RPMI7951 (cell line): ENCODE measurements at regions not wholly inside any gene's neighbourhood (a gene's known extent, or its start where the extent isn't known, plus 50 kb on each side); places are given as distances from the start of the nearest gene placed in this dataset.
"Not testable (repeated sequence)": the region's sequence is repeated elsewhere in the genome, so short reads cannot be mapped to it uniquely, and the experiment has no call there.

ENCODE experiments used
- DNase-seq: peaks from one replicate; pipeline ENCODE4 v3.0.0-alpha.2; 2012; ENCODE audit warnings: low read depth

DNA sequence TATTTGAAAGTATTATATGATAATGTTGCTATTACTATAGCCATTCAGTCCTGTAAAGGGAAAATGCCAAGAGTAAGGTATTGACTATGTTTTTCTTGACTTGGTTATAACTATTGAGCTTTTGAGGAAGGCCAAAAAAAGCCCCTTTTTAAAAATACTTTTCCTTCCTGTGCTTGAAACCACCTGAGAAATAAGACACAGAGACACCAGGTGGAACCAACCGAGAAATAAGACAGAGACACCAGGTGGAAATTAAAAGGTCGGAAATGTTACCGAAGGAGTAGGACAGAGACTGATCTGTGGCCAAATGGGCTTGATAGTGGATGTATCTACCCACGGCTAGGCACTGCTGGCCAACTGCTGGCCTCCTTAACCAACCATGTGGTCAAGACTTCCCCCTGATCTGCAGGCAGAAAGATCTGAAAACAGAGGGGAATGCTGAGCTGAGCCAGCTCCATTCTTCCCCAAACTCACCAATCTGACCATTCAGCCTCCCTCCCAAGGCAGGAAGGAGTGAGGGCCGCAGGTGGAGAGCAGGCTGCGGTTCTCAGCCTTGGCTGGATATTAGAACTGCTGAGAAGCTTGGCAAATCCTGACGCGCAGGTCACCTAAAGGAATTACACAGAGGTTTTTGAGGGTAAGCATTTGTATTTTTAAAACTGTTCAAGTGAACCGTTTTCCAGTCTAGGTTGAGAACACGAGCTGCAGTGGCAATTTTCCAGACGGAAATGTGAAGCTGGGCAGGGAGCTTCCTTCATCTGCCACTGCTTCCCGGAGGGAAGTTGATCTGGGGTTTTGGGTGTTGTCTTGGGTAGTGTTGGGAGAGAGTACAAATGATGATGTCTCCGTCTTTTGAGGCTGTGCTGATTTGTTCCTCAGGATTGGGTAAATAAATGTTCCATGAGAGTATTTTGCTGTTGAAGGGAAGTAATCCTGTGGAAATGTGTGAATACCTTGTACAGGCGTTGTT, 121.7 kb upstream of the EXOC2 start:
- DNase-seq: no peak

DNA sequence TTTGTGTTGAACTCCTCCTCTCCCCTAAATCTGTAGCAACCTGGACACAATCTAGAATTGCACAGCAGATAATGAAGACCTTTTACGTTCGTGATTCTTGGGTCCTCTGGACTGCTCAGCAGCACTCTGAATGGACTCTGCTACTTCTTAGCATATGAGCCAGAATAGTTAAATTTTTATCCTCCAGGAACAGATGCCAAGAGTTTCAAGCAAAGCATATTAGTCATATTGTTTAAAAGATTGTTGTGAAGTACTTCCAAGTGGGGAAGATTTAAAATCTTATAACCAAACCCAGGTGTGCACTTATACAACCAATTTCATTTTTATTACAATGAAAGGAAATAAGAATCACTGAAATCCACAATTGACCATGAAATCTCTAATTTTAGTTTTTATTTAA, 118.9 kb upstream of the EXOC2 start:
- no peak for DNase-seq

DNA sequence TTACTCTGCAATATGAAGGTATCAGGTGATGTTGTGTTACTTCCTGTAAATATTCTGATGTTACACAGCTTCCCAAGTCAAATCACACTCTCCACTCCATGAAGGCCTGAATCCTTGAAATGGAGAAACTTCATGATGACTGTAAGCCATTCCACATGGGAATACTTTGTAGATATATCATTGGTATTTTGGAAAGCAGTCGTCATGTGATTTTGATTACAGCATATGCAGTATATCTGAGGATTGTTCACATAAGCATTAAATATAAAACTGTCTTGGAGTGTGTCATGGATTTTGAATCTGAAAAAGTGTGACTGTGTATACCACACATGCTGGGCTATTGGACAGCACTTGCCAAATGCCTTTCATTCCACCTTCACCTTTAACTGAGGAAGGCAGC, 118.3 kb upstream of the EXOC2 start:
- DNase-seq: no peak

DNA sequence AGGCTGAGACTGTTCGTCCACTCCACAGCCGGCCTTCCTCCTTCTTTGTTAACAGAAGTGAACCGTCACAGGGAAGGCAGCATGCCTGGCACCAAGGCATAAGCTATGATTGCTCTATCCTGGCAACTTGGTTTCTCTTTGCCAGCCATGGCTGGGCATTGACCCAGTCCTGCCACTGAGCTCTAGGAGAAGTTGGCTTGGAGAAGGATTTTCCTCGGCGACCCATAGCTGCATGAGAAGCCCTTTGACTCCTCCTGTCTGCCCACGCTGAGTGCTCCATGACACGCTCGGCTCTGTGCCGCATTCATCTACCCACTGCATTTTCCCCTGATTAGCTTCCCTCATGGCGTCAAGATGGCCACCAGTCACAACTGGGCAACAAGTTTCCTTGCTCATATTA, 111.8 kb upstream of the EXOC2 start:
- DNase-seq: no peak

DNA sequence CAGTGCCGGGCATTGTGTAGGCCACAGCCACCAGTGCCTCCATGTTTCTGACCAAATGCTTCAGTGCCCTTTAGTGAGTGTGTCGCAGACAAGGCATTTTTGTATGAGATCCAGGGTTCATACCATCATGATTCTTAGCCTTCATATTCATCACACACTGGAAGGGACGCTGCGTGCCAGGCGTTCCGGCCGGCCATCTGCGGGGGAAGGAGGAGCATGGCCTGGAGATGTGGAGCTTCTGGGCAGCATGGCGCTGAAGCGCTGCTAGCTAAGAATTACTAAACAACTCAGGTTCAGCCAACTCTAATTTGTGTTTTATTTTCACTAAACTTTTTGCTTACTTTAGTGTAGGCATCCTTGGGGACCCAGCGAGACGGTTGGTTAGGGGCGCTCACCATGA, 111.4 kb upstream of the EXOC2 start:
- DNase-seq: no peak

DNA sequence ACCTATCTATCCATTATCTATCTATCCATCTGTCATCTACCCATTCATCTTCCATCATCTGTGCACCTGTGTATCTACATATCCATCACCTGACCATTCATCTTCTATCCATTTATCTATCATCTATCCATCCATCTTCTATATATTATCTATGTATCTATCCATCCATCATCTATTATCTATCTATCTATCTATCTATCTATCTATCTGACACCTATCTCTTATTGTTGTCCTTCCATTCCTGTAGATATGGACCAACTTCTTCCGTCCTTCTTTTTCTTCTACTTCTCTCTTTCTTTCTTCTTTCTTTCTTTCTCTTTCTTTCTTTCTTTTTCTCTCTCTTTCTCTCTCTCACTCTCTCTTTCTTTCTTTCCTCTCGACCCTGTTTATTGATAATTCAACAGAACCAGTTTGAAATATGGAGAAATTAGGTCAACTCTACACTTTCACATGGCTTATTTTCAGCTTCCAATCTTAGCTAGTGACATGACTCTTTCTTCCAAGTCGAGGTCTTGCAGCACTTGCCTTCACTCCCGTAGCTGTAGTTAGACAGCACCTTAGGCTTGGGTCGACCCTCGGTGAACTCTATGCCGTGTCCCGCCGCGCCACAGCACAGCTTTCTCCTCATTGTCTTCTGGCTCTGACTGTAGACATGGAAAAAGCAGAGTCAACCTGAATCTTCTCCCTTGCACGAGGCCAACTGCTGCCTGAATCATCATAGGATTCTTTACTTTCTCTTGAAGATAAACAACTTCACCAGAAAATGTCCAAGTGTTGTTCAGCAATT, 110.4 kb upstream of the EXOC2 start:
- no peak for DNase-seq

DNA sequence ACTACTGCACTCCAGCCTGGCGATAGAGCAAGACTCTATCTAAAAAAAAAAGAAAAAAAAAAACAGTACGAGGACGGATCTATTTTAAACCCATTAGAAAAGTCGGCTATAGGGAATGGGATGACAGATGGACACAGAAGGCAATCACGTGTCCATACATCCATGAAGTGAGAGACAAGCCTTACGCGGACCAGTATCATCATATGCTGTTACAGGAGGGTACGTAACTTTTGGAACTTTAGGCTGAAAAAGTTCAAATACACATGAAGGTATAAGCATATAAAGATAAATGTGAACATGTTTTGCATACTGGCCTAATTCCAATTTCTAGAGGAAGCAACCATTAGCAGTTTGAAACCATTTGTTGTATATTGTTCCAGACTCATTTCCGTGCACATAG, 109.8 kb upstream of the EXOC2 start:
- DNase-seq: no peak

DNA sequence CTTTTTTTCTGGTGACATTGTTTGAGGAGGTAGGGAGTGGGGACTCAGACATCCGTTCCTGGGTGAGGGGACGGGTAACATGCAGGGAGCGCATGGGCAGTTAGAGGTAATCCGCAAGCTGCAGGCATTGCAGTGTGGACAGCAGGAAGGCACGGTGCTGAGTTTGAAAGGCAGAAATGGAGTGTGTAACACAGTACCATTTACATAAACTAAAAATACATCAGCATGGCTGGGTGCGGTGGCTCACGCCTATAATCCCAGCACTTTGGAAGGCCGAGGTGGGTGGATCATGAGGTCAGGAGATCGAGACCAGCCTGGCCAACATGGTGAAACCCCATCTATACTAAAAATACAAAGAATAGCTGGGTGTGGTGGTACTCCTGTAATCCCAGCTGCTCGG, 109.3 kb upstream of the EXOC2 start:
- DNase-seq: not testable (repeated sequence)

DNA sequence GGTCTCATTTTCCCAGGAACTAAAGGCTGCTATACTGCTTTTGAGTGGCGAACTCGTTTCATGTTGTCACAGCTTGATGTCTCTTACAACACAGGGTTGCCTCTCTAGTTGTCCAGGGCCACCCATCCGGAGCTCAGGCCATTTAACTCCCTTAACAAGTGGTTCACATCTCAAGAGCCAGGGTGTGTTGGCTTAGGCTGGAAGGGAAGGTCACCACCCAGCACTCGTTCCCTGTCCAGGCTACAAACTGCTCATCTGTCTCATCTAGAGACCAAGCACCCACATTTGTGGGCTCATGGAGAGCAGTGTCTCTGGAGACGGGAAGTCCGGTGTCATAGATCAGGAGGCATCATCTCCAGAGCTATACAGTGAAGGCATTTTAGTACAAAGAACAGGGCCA, 106.8 kb upstream of the EXOC2 start:
- no peak for DNase-seq

DNA sequence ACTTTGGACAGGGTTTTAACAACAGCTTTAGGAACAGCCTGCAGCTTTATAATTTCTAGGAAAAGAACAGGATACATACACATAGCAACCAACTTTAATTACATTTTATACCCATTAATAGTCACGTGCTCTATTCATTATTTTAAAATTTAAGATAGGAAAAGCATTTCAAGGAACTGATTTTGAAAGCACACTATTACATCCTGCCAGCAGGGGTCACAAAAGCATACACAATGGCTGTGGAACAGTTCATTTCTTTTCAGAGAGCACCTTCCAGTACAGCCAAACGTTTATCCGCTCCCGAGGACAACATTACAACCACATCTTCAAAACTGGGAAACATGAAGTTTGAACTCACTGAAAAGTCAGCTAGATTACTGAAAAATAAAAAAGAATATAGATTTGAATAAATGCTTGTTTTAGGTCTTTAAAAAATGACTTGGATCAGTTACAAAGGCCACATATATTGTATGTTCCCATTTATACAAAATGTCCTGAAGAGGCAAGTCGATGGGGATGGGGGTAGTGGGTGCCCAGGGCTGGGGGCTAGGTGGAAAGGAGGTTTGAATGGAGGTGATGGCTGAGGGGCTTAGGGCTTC, 104.6 kb upstream of the EXOC2 start:
- peak; percentile 49 for DNase-seq

DNA sequence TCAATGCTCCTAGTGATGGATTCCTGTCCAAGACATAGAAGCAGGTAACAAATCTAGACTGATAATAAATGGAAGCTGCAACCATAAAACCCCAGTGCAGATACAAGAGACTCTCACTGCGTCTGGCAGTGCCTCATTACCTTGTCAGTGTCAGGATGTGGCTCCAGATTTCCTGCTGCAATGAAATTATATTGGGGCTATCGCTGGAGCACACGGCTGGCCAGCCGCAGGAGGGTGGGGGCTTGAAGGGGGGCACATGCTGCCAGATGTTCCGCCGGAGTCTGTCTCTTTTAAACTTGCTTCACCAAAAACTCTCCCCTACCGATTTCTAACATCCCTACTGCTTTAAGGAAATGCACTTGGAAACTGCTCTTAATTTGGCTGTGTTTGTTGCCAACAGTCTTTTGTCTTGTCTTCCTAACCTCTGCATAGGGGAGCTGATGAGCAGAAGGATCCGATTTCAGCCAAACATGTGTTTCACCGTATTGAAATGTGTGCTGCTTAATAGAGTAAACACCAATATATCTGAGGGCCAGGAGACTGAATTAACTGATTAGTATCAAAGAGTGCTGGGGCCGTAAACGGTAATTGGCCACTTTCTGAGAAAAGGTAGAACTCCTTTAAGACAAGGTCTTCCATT, 102.2 kb upstream of the EXOC2 start:
- DNase-seq: no peak

DNA sequence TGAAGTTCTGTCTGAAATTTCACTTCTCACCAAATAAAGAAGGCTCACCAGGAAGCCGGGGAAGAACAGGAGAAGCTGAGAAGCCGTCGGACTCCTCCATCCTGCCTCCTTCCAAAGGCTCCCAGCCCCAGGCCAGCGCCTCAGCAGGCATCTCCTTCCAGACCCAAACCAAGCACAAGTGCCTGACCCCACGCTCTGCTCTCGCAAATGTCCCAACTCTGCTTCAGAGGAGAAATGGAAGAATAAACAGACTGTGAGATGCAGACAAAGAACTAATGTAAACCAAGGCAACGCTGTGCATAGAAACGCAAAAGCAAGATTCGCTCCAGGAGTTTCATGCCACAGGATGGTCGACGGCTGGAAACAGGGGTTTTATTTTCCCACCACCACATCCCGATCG, 100.3 kb upstream of the EXOC2 start:
- no peak for DNase-seq

DNA sequence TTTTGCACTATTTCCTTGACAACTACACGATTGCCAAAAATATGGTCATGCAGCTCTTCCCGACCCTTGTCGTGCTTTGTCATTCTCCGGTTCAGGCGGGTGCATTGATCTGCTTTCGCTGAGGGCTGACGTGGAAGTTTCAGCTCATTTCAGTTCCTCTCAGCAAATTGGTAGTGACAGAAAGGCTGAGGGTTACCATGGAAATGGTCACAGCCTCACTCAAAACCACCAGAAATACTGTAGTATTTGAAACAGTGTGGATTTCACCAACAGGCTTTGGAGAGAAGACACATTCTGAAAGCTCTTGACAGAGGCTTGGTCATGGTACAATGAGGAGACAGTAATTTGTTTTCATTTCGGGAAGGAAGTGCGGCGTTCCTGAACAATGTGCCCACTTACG, 99.7 kb upstream of the EXOC2 start:
- DNase-seq: no peak

DNA sequence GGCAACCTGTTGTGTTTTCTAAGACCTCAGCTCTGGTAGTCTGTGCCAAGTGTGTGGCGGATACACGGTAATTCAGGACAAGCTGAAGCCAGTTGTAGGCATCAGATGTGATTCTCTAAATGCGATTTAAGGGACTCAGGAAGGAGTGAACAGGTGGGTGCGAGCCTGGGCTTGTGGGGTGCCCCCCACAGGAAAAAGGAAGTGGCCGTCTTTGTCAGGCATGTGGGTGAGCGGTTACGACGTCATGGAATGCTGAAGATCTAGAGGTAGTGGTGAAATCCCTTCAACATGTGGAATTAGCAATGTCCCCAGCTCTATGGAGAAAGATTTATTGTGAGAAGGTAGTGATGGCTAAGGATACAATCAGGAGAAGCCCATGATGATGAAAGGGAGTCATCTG, 95.1 kb upstream of the EXOC2 start:
- no peak for DNase-seq

DNA sequence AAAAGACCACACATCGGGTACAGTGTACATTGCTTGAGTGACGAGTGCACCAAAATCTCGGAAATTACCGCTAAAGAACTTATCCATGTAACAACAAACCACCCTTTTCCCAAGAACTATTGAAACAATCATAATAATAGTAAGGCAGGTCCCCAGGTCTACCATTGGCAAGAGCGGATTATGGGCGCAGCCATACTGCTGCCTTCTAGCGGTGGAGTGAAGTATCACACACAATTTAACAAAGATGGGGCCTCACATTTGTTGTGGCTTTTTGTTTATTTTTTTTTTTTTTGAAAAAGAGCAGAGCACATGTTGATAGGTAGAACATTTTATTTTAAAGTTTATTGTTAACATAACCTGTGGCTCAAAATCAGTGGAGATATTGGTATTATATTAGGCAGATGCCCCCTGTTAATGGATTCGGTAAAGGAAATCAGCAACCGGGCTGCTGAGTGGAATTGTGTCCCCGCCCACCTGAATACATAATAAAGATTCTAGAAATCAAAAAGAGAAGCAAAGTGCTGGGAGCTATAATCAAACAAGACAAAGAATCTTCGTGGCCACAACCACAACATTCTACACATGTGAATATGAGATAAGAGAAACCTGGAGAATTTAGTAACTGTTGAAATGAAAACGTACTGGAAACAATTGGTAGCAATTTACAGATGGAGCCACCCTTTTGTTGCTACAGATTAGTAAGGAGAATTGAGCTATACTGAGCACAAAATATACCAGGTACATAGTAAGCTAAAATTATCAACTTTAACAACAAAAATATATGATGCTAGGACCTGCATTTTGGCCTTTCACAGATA, 94.2 kb upstream of the EXOC2 start:
- peak; percentile 13 for DNase-seq

DNA sequence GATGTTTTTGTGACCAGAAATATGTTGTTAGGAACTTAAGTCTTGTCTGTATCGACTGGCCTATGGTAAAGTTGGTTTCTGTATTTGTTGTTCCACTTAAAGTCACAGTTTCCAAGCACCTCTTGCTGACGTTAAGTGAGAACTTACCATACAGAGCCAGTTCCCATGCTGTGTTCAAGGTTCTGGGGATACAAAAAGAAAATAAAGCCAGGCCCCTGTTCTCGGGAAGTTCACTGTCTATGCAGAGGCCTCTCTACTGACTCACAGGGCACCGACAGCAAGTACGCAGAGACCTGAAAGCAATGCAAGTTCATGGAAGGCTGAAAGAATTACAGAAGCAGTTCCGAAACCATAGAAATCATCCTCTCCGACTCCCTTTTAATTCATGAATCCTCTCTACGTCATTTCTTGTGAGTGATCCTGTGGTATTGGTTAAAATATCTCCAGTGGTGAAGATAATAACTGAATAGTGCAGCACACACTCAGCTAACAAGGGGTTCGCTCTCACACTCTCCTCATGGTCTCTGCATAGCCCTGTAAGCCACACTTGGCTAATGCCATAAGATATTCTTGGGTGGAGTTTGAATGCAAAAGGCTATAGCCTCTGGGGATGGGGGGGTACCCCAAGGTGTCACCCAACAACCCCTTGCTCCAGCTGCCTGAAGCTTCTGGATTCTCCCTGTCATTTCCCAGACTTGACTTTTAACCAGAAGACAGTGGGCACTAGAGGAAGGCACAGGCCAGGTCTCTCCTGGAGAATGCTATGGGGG, 91.2 kb upstream of the EXOC2 start:
- DNase-seq: no peak

DNA sequence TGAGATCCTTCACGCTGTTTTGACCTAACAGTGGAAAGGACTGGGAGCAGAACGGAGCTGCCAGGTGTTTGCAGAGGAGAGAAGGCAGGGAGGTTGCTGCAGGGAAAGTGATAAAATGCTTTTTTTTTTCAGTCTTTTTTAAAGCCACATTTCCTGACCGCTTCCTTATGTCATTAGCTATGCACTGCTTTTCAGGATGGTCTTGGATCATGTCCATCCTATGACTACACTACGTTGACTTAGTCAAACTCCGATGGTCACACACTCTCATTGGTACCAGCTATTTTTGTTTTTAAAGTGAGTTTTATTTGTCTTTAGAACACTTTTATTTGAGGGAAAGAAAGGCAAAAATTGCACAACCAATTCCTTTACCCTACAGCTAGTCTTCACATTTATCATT, 89.2 kb upstream of the EXOC2 start:
- peak; percentile 66 for DNase-seq

DNA sequence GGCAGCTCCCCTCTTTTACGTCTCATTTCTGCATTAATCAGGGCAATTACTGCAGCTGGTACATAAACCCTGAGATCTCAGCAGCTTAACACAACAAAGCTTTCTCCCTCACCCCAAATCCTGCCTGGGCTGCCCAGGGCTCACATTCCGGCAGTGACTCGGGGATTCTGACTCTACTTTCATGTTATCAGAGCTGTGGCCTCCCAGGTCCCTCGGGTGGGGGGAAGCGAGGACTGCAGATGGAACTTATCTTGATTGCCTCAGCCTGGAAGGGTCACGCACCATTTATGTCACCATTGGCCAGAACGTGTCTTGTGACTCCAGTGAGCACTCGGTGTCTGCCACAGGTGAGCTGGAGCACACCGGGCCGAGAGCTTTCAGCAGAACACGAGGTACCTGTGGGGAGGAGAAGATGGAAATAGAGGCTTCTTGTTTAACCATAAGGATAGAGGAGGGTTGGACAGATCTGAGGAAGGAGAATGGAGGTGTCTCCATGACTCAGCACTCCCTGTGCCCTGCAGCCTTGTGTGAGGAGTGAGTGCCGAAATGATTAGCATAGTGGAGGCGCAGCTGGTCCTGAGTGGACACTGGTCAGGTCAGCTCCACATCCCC, 88.5 kb upstream of the EXOC2 start:
- peak; percentile 49 for DNase-seq

DNA sequence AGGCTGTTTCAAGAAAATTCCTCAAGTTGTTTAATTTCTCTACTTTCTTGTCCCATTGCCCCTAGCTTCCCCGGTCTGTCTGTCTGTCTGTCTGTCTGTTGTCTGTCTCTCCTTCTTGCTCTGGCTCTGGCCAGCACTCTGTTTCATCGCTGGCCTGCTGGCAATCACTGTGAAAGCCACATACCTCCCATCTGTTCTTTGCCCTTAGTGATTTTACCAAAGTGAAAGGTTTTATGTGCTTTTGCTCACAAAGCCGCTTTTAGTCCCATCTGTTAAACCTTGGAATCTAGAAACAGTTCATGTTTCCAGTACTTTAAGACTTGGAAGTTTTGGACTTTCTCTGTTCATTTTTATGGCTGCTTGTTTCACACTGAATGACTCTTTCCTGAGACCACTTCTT, 87.8 kb upstream of the EXOC2 start:
- DNase-seq: no peak

DNA sequence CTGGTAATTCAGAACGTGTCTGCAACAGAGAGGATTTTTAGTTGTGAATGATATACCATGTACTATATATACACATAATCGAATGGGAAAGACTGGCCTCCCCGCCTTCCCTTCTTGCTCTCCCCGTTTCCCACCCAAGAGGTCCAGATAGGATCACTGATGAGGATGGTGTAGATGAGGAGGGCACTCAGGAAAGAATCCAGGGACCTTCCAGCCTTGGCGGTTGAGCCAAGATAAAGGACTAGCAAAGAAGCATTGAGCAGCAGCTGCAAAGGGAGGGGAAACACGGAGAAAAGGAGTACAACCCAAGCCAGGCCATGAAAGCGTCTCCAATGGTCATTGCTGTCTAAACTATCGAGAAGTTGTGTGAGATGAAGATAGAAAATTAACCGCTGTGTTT, 84.0 kb upstream of the EXOC2 start:
- no peak for DNase-seq
